ACC112 (cell line): ENCODE measurements at regions not wholly inside any gene's neighbourhood (a gene's known extent, or its start where the extent isn't known, plus 50 kb on each side); places are given as distances from the start of the nearest gene placed in this dataset.

Source experiments
- H2AFZ ChIP-seq: fragments of 200-600 bp; sonication (generic); one replicate; pipeline ENCODE4 v1.6.0; 2017; ENCODE audit warnings: antibody characterized with exemption, low read length; ENCODE audit not compliant: unreplicated experiment
- H3K27ac ChIP-seq: fragments of 200-600 bp; sonication (generic); 2 replicates; pipeline ENCODE4 v1.5.1; 2014; ENCODE audit warnings: low read depth, mild to moderate bottlenecking, antibody characterized with exemption, low read length, moderate library complexity
- H3K27me3 ChIP-seq: fragments of 200-600 bp; sonication (generic); 2 replicates; pipeline ENCODE4 v1.6.1; 2014; ENCODE audit warnings: mild to moderate bottlenecking, antibody characterized with exemption, low read length, moderate library complexity, mixed read lengths; ENCODE audit not compliant: insufficient read depth
- H3K36me3 ChIP-seq: fragments of 200-600 bp; sonication (generic); 2 replicates; pipeline ENCODE4 v1.6.1; 2016; ENCODE audit warnings: mild to moderate bottlenecking, antibody characterized with exemption, low read length, moderate library complexity, mixed read lengths; ENCODE audit not compliant: insufficient read depth
- H3K4me1 ChIP-seq: fragments of 200-600 bp; sonication (generic); one replicate; pipeline ENCODE4 v1.6.1; 2016; ENCODE audit warnings: low read length, mixed read lengths; ENCODE audit not compliant: insufficient read depth, unreplicated experiment, control insufficient read depth
- H3K4me3 ChIP-seq: fragments of 200-600 bp; sonication (generic); 2 replicates; pipeline ENCODE4 v1.5.1; 2014; ENCODE audit warnings: mild to moderate bottlenecking, low read depth, low read length
- H3K79me2 ChIP-seq: fragments of 200-600 bp; sonication (generic); one replicate; pipeline ENCODE4 v1.6.0; 2016; ENCODE audit warnings: low read length; ENCODE audit not compliant: control insufficient read depth, unreplicated experiment, insufficient read depth

DNA sequence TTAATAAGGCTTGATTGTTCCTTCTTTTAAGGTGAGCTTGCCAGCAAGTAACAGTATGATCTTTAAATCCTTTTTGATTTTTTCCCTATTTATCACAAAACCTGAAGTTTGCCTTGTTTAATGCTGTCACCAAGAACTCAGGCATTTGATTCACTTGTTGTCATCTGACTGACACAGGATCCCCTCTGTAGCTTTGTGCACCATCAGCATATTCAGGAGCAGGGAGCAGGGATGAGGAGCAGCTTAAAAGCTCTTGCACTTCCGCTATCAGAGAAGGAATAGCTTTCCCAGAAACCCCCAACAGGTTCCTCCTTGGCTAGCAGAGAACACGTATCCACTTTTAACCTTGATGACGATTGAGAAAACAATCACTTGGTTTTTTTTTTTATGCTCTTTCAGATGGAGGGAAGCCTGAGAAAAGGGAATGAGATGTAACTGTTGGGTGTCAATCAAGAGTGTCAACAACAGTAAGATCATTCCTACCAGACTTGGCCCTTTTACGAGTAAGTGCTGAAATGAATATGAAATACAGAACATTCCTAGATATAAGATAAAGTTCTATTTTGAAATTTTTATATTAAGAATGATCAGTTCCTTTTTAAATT is 433.1 kb upstream of the CDH18 start:
- no peaks in the 10 kb centered on the region for H3K27me3 ChIP-seq
- H3K36me3 ChIP-seq, result no peaks in the 10 kb centered on the region
- no peak overlapping the region for H2AFZ ChIP-seq
- H3K4me1 ChIP-seq, result no peaks in the 10 kb centered on the region
- no peaks in the 10 kb centered on the region for H3K79me2 ChIP-seq
- H3K4me3 ChIP-seq, result no peak overlapping the region
- H3K27ac ChIP-seq, result no peak overlapping the region
